H9 (cell line): ENCODE measurements at regions not wholly inside any gene's neighbourhood (a gene's known extent, or its start where the extent isn't known, plus 50 kb on each side); places are given as distances from the start of the nearest gene placed in this dataset.

ENCODE experiments used
- DNase-seq: peaks from one replicate; pipeline ENCODE4 v3.0.0-alpha.2; 2017
- H2AFZ ChIP-seq: one replicate; pipeline ENCODE4 v1.6.1; 2013; ENCODE audit warnings: mild to moderate bottlenecking, low read length, control low read depth, moderate library complexity
- H2AK5ac ChIP-seq: 2 replicates; pipeline ENCODE4 v1.6.1; 2013; ENCODE audit warnings: low read length, control low read depth, mixed read lengths; ENCODE audit not compliant: insufficient read length
- H2BK120ac ChIP-seq: one replicate; pipeline ENCODE4 v1.6.1; 2013; ENCODE audit warnings: low read depth, mild to moderate bottlenecking, low read length, control low read depth, inconsistent platforms; ENCODE audit not compliant: poor library complexity, severe bottlenecking
- H2BK12ac ChIP-seq: 2 replicates; pipeline ENCODE4 v1.6.1; 2013; ENCODE audit warnings: low read length, control low read depth, mixed read lengths, low read depth; ENCODE audit not compliant: insufficient read length
- H2BK15ac ChIP-seq: 2 replicates; pipeline ENCODE4 v1.6.1; 2013; ENCODE audit warnings: low read depth, low read length, control low read depth
- H2BK20ac ChIP-seq: one replicate; pipeline ENCODE4 v1.6.1; 2013; ENCODE audit warnings: low read depth, mild to moderate bottlenecking, low read length, control low read depth, inconsistent platforms; ENCODE audit not compliant: poor library complexity, severe bottlenecking
- H2BK5ac ChIP-seq: 2 replicates; pipeline ENCODE4 v1.6.1; 2013; ENCODE audit warnings: low read length, control low read depth, mixed read lengths; ENCODE audit not compliant: insufficient read length
- H3K14ac ChIP-seq: 2 replicates; pipeline ENCODE4 v1.6.1; 2013; ENCODE audit warnings: low read length, control low read depth; ENCODE audit not compliant: insufficient read depth
- H3K18ac ChIP-seq: 2 replicates; pipeline ENCODE4 v1.6.1; 2013; ENCODE audit warnings: low read depth, mild to moderate bottlenecking, mixed read lengths, low read length, control low read depth; ENCODE audit not compliant: insufficient read length
- H3K23ac ChIP-seq: 2 replicates; pipeline ENCODE4 v1.6.1; 2013; ENCODE audit warnings: low read length, control low read depth, mixed read lengths, low read depth; ENCODE audit not compliant: insufficient read length
- H3K23me2 ChIP-seq: 2 replicates; pipeline ENCODE4 v1.6.1; 2013; ENCODE audit warnings: low read depth, mild to moderate bottlenecking, mixed read lengths, low read length, control low read depth; ENCODE audit not compliant: insufficient read length, poor library complexity, severe bottlenecking
- H3K27ac ChIP-seq: 2 replicates; pipeline ENCODE4 v1.5.1; 2013; ENCODE audit warnings: low read length, control low read depth, mixed read lengths, low read depth; ENCODE audit not compliant: insufficient read length
- H3K27me3 ChIP-seq: 2 replicates; pipeline ENCODE4 v1.6.1; 2013; ENCODE audit warnings: low read length, control low read depth, inconsistent platforms; ENCODE audit not compliant: insufficient read depth
- H3K4ac ChIP-seq: 2 replicates; pipeline ENCODE4 v1.6.1; 2013; ENCODE audit warnings: low read depth, mild to moderate bottlenecking, control low read depth, inconsistent platforms, low read length, moderate library complexity
- H3K4me1 ChIP-seq: 2 replicates; pipeline ENCODE4 v1.6.1; 2013; ENCODE audit warnings: low read length, control low read depth, inconsistent platforms; ENCODE audit not compliant: insufficient read depth
- H3K4me2 ChIP-seq: 2 replicates; pipeline ENCODE4 v1.6.1; 2013; ENCODE audit warnings: low read length, control low read depth, mixed read lengths; ENCODE audit not compliant: insufficient read length, insufficient read depth
- H3K56ac ChIP-seq: 2 replicates; pipeline ENCODE4 v1.6.1; 2013; ENCODE audit warnings: low read depth, mild to moderate bottlenecking, mixed read lengths, low read length, control low read depth; ENCODE audit not compliant: insufficient read length
- H3K79me1 ChIP-seq: 2 replicates; pipeline ENCODE4 v1.6.1; 2013; ENCODE audit warnings: low read depth, mild to moderate bottlenecking, moderate library complexity, low read length, control low read depth, inconsistent platforms; ENCODE audit not compliant: insufficient read depth, poor library complexity, severe bottlenecking
- H3K79me2 ChIP-seq: 2 replicates; pipeline ENCODE4 v1.6.1; 2013; ENCODE audit warnings: low read length, control low read depth, inconsistent platforms; ENCODE audit not compliant: insufficient read depth
- H3K9ac ChIP-seq: 2 replicates; pipeline ENCODE4 v1.6.1; 2013; ENCODE audit warnings: low read length, control low read depth, mixed read lengths; ENCODE audit not compliant: insufficient read length; ENCODE audit errors: extremely low read depth
- H3K9me3 ChIP-seq: one replicate; pipeline ENCODE4 v1.6.1; 2013; ENCODE audit warnings: low read depth, low read length, inconsistent platforms; ENCODE audit not compliant: control insufficient read depth
- H3T11ph ChIP-seq: one replicate; pipeline ENCODE4 v1.6.1; 2013; ENCODE audit warnings: mild to moderate bottlenecking, low read length, control low read depth, inconsistent platforms
- H4K20me1 ChIP-seq: one replicate; pipeline ENCODE4 v1.6.1; 2013; ENCODE audit not compliant: control insufficient read depth, insufficient read length, insufficient read depth
- H4K5ac ChIP-seq: 2 replicates; pipeline ENCODE4 v1.6.1; 2013; ENCODE audit warnings: low read depth, mild to moderate bottlenecking, mixed read lengths, low read length, control low read depth; ENCODE audit not compliant: insufficient read length
- H4K8ac ChIP-seq: replicated peaks from 2 replicates; pipeline ENCODE4 v1.6.1; 2013; ENCODE audit warnings: low read length, control low read depth, mixed read lengths, low read depth; ENCODE audit not compliant: insufficient read length
- H4K91ac ChIP-seq: 2 replicates; pipeline ENCODE4 v1.6.1; 2013; ENCODE audit warnings: low read depth, mild to moderate bottlenecking, moderate library complexity, mixed read lengths, low read length, control low read depth; ENCODE audit not compliant: insufficient read length
- H3K27ac Mint-ChIP-seq, 3 experiments: 2 replicates in 2 of 3; 3 replicates in 1 of 3; pipeline ENCODE4 v1.8.0; 2020 to 2021; ENCODE audit warnings: mixed read lengths in 3 of 3, mild to moderate bottlenecking in 1 of 3, moderate library complexity in 1 of 3
- H3K27me3 Mint-ChIP-seq: 2 replicates; pipeline ENCODE4 v1.8.0; 2021; ENCODE audit warnings: low read depth, mild to moderate bottlenecking, moderate library complexity, mixed read lengths
- H3K36me3 Mint-ChIP-seq, 3 experiments: 2 replicates in 2 of 3; 3 replicates in 1 of 3; pipeline ENCODE4 v1.8.0; 2020 to 2021; ENCODE audit warnings: low read depth in 3 of 3, mixed read lengths in 3 of 3; ENCODE audit not compliant: insufficient read depth in 1 of 3
- H3K4me1 Mint-ChIP-seq, 2 experiments: 2 replicates each; pipeline ENCODE4 v1.8.0; 2020; ENCODE audit warnings: mixed read lengths in 2 of 2
- H3K4me3 Mint-ChIP-seq, 2 experiments: 2 replicates in 1 of 2; 3 replicates in 1 of 2; pipeline ENCODE4 v1.8.0; 2020 to 2021; ENCODE audit warnings: mild to moderate bottlenecking in 2 of 2, mixed read lengths in 2 of 2, moderate library complexity in 1 of 2
- H3K9me3 Mint-ChIP-seq, 2 experiments: 2 replicates in 1 of 2; 3 replicates in 1 of 2; pipeline ENCODE4 v1.8.0; 2020; ENCODE audit warnings: mild to moderate bottlenecking in 2 of 2, mixed read lengths in 2 of 2, moderate library complexity in 1 of 2
- CTCF ChIP-seq: fragments of 200-600 bp; sonication (generic); conservative IDR thresholded peaks from 3 replicates; pipeline ENCODE4 v1.8.0; 2021; ENCODE audit warnings: antibody characterized with exemption, mild to moderate bottlenecking
- WGBS: extraction: QIAGEN DNeasy Blood & Tissue Kit; methylation state at CpG from one replicate; pipeline ENCODE4 v1.1.7; 2013; ENCODE audit warnings: missing lambda C conversion rate, low lambda C conversion rate, mixed read lengths; ENCODE audit not compliant: insufficient read length; ENCODE audit errors: extremely low coverage; 5-methylcytosine and 5-hydroxymethylcytosine counted together

- no peak overlapping the region for H3K4me3 Mint-ChIP-seq
- peaks cover 0 to 2% of the 10 kb centered on the region in 2 experiments; a peak in 1 of 4 replicates for H3K4me1 Mint-ChIP-seq
- Histone ChIP-seq H3K27ac (no peak overlapping the region), H3T11ph (no peak overlapping the region), H2BK15ac (no peak overlapping the region), H3K23me2 (no peaks in the 10 kb centered on the region), H4K91ac (no peak overlapping the region), H4K5ac (no peak overlapping the region), H2BK12ac (no peak overlapping the region), H4K20me1 (no peaks in the 10 kb centered on the region), H2AK5ac (no peak overlapping the region), H3K56ac (no peak overlapping the region), H4K8ac (no peak overlapping the region), H2AFZ (no peak overlapping the region), H3K18ac (no peak overlapping the region), H3K9me3 (no peaks in the 10 kb centered on the region), H3K4ac (no peak overlapping the region), H3K27me3 (no peaks in the 10 kb centered on the region), H3K4me1 (no peaks in the 10 kb centered on the region), H2BK120ac (no peak overlapping the region), H3K9ac (no peak overlapping the region), H3K79me2 (no peaks in the 10 kb centered on the region), H2BK5ac (no peak overlapping the region), H3K79me1 (no peaks in the 10 kb centered on the region), H3K14ac (no peak overlapping the region), H2BK20ac (no peak overlapping the region), H3K23ac (no peak overlapping the region), H3K4me2 (no peak overlapping the region)
- no peaks in the 10 kb centered on the region for H3K9me3 Mint-ChIP-seq
- TF ChIP-seq CTCF = no peak
- peak overlapping the region in 1 of 3 experiments; percentile 81; a peak in 1 of 7 replicates for H3K27ac Mint-ChIP-seq
- H3K36me3 Mint-ChIP-seq = no peaks in the 10 kb centered on the region
- WGBS = no CpG with 5 or more reads among the region's 4 CpGs
- DNase-seq = no peak
- no peaks in the 10 kb centered on the region for H3K27me3 Mint-ChIP-seq
Measured at GRCh38 chr13:75013818-75014217, 468.2 kb downstream of the TBC1D4 start.
